B cell (primary cell): ENCODE measurements at regions not wholly inside any gene's neighbourhood (a gene's known extent, or its start where the extent isn't known, plus 50 kb on each side); places are given as distances from the start of the nearest gene placed in this dataset.

Source experiments
- ATAC-seq: fragments of 200-7000 bp; cut with Tn5 transposase; one replicate; pipeline ENCODE4 v1.10.0; 2021; ENCODE audit warnings: low read depth, mild to moderate bottlenecking, moderate number of reproducible peaks, moderate library complexity
- CTCF ChIA-PET: fragments of 350-600 bp; sonication (Branson Sonifier 250); formaldehyde crosslinking; loops from one replicate; lab custom pipeline; 2021; ENCODE audit warnings: antibody characterized with exemption, inconsistent platforms; lab: Charles Lee
- POLR2A ChIA-PET: fragments of 350-600 bp; sonication (Branson Sonifier 250); formaldehyde crosslinking; loops from one replicate; lab custom pipeline; 2021; ENCODE audit warnings: antibody characterized with exemption; lab: Charles Lee
- DNase-seq: peaks from one replicate; pipeline ENCODE4 v3.0.0; 2013
- H2AFZ ChIP-seq: 2 replicates; pipeline ENCODE4 v1.6.1; 2012; ENCODE audit warnings: mild to moderate bottlenecking, low read depth, low read length; ENCODE audit not compliant: insufficient read depth, poor library complexity, severe bottlenecking
- H3K27ac ChIP-seq, 2 donors: 1 replicate in 1 of 2; 2 replicates in 1 of 2; pipeline ENCODE4 v1.5.1; 2012 to 2013; ENCODE audit warnings: low read length in 2 of 2, mild to moderate bottlenecking in 2 of 2, moderate library complexity in 1 of 2
- H3K27me3 ChIP-seq, 4 experiments: fragments of 200-600 bp in 1 of 4; sonication (generic) in 1 of 4; replicated peaks in 1 of 4; 1 replicate in 2 of 4; 2 replicates in 2 of 4; pipeline versions ENCODE4 v1.6.1 to v1.7.0; 2013 to 2016; ENCODE audit warnings: low read length in 3 of 4, mild to moderate bottlenecking in 2 of 4, mixed read lengths in 1 of 4, moderate library complexity in 1 of 4; ENCODE audit not compliant: insufficient read depth in 4 of 4, control insufficient read depth in 3 of 4; ENCODE audit errors: control extremely low read depth in 1 of 4
- H3K36me3 ChIP-seq, 2 experiments: replicated peaks in 1 of 2; 1 replicate in 1 of 2; 2 replicates in 1 of 2; pipeline versions ENCODE4 v1.6.1 to v1.7.1; 2013; ENCODE audit warnings: low read length in 1 of 2; ENCODE audit not compliant: insufficient read depth in 2 of 2, control insufficient read depth in 1 of 2; ENCODE audit errors: control extremely low read depth in 1 of 2, extremely low read depth in 1 of 2
- H3K4me1 ChIP-seq, 2 donors: fragments of 200-600 bp in 1 of 2; sonication (generic) in 1 of 2; 1 replicate in 1 of 2; 2 replicates in 1 of 2; pipeline versions ENCODE4 v1.5.1 to v1.6.1; 2013 to 2017; ENCODE audit warnings: low read length in 2 of 2; ENCODE audit not compliant: control insufficient read depth in 2 of 2, insufficient read depth in 2 of 2
- H3K4me2 ChIP-seq: replicated peaks from 2 replicates; pipeline ENCODE3; 2012; ENCODE audit warnings: mild to moderate bottlenecking, low read depth, low read length; ENCODE audit not compliant: poor library complexity, severe bottlenecking
- H3K4me3 ChIP-seq, 5 experiments: fragments of 200-600 bp in 1 of 5; sonication (generic) in 1 of 5; 1 replicate in 3 of 5; 2 replicates in 2 of 5; pipeline versions ENCODE4 v1.5.1 to v1.7.0; 2011 to 2016; ENCODE audit warnings: low read length in 4 of 5, mild to moderate bottlenecking in 4 of 5, low read depth in 2 of 5, control low read depth in 1 of 5, moderate library complexity in 1 of 5; ENCODE audit not compliant: insufficient read depth in 1 of 5; ENCODE audit errors: control extremely low read depth in 1 of 5, extremely low read depth in 1 of 5
- H3K79me2 ChIP-seq: fragments of 200-600 bp; sonication (generic); one replicate; pipeline ENCODE4 v1.6.0; 2016; ENCODE audit warnings: low read length; ENCODE audit not compliant: control insufficient read depth, insufficient read depth
- H3K9ac ChIP-seq: fragments of 200-600 bp; sonication (generic); 2 replicates; pipeline ENCODE4 v1.6.1; 2017; ENCODE audit warnings: mild to moderate bottlenecking, low read length, moderate library complexity
- H3K9me3 ChIP-seq, 3 donors: one replicate each; pipeline versions ENCODE4 v1.6.1 to v1.7.1; 2013; ENCODE audit warnings: low read length in 2 of 3; ENCODE audit not compliant: control insufficient read depth in 2 of 3, insufficient read depth in 1 of 3; ENCODE audit errors: control extremely low read depth in 1 of 3
- H4K20me1 ChIP-seq: 2 replicates; pipeline ENCODE4 v1.6.0; 2012; ENCODE audit warnings: mild to moderate bottlenecking, low read length; ENCODE audit not compliant: insufficient read depth, control insufficient read depth, poor library complexity, severe bottlenecking
- H3K27ac Mint-ChIP-seq: one replicate; pipeline ENCODE4 v1.8.0; 2021; ENCODE audit warnings: mixed read lengths
- H3K27me3 Mint-ChIP-seq: one replicate; pipeline ENCODE4 v1.8.0; 2021; ENCODE audit warnings: mixed read lengths
- H3K4me1 Mint-ChIP-seq: one replicate; pipeline ENCODE4 v1.8.0; 2021; ENCODE audit warnings: mixed read lengths
- H3K4me3 Mint-ChIP-seq: one replicate; pipeline ENCODE4 v1.8.0; 2021; ENCODE audit warnings: mixed read lengths
- H3K9me3 Mint-ChIP-seq: one replicate; pipeline ENCODE4 v1.8.0; 2022; ENCODE audit warnings: mixed read lengths; ENCODE audit not compliant: insufficient read depth
- CTCF ChIP-seq: fragments of 200-600 bp; IDR thresholded peaks from one replicate; pipeline ENCODE4 v1.8.0; 2022; ENCODE audit warnings: antibody characterized with exemption, mild to moderate bottlenecking
- EZH2 ChIP-seq: IDR thresholded peaks from 2 replicates; pipeline ENCODE4 v1.6.1; 2012; ENCODE audit warnings: borderline replicate concordance, low read depth, mild to moderate bottlenecking, moderate library complexity, low read length; ENCODE audit not compliant: insufficient read depth, poor library complexity, severe bottlenecking
- WGBS: methylation state at CpG from one replicate; pipeline ENCODE4 v1.1.5; 2013; ENCODE audit warnings: missing lambda C conversion rate; ENCODE audit not compliant: insufficient coverage; 5-methylcytosine and 5-hydroxymethylcytosine counted together
- intact Hi-C: fragments of 100-400 bp; cut with micrococcal nuclease; formaldehyde crosslinking; loops from one replicate; pipeline ENCODE4 v1.10.0; 2022

- Histone ChIP-seq H3K79me2 (no peaks in the 10 kb centered on the region), H3K27ac (no peak overlapping the region), H3K9ac (no peak overlapping the region), H3K9me3 (no peaks in the 10 kb centered on the region), H3K27me3 (no peaks in the 10 kb centered on the region), H3K4me3 (no peak overlapping the region), H3K36me3 (no peaks in the 10 kb centered on the region), H4K20me1 (no peaks in the 10 kb centered on the region), H3K4me1 (peaks cover 0 to 5% of the 10 kb centered on the region in 2 donors), H2AFZ (no peak overlapping the region), H3K4me2 (no peak overlapping the region)
- ATAC-seq (peak; percentile 53), DNase-seq (peak; percentile 23)
- ChIA-PET CTCF (interaction anchor here (1.9 kb wide), 1 partner anchor 52 kb away, joined by 7 read pairs; no protein-coding TSS in a partner anchor), POLR2A (no interaction called here)
- intact Hi-C loops: no loop called here
- no peak for TF ChIP-seq CTCF
- no peak for TF ChIP-seq EZH2
- WGBS: 20% methylated on average over 4 of the region's 7 CpGs
- Mint-ChIP-seq H3K27ac (no peak overlapping the region), H3K4me3 (peak overlapping the region; percentile 2), H3K4me1 (peaks cover 19% of the 10 kb centered on the region), H3K9me3 (no peaks in the 10 kb centered on the region), H3K27me3 (no peaks in the 10 kb centered on the region)
Measured at GRCh38 chr12:11981121-11981733, 89.5 kb upstream of the BCL2L14 start.

- Histone ChIP-seq H3K4me2 (no peak overlapping the region), H3K9ac (no peak overlapping the region), H3K4me3 (no peak overlapping the region), H4K20me1 (no peaks in the 10 kb centered on the region), H3K79me2 (no peaks in the 10 kb centered on the region), H3K27ac (no peak overlapping the region), H3K27me3 (no peaks in the 10 kb centered on the region), H3K9me3 (no peaks in the 10 kb centered on the region), H3K4me1 (peaks cover 0 to 5% of the 10 kb centered on the region in 2 donors), H3K36me3 (no peaks in the 10 kb centered on the region), H2AFZ (no peak overlapping the region)
- no peak for DNase-seq
- intact Hi-C loops: no loop called here
- POLR2A ChIA-PET: no interaction called here
- ATAC-seq: no peak
- no CpG with 5 or more reads among the region's 3 CpGs for whole genome bisulfite sequencing
- H3K4me1 Mint-ChIP-seq: peaks cover 19% of the 10 kb centered on the region
- no peak overlapping the region for H3K27ac Mint-ChIP-seq
- TF ChIP-seq EZH2 (no peak), CTCF (no peak)
- CTCF ChIA-PET: no interaction called here
- no peak overlapping the region for H3K4me3 Mint-ChIP-seq
- H3K27me3 Mint-ChIP-seq: no peaks in the 10 kb centered on the region
- H3K9me3 Mint-ChIP-seq: no peaks in the 10 kb centered on the region
Measured at GRCh38 chr12:11984417-11984816, 86.3 kb upstream of the BCL2L14 start.
